ENCODE measurements at regions not wholly inside any gene's neighbourhood (a gene's known extent, or its start where the extent isn't known, plus 50 kb on each side); places are given as distances from the start of the nearest gene placed in this dataset.

DNA sequence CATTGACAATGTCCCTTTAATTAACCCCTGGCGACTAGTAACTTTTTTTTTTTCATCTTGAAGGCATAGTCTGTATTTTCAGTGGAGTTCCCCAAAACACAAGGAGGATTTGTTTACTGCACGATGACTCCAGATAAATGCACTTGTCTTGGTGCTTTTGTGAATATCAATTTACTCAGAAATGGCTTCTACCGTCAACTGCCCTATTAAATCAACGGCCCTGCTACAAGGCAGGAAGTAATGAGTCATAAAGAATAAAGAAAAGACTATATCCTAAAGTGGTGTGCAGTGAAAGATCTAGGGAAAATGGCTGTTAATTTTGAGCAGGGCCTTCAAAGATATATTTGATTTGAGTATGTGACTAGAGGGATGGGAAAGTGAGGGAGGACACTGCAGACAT lies 388.3 kb upstream of the CHD1 start:
- CTCF ChIA-PET = no interaction called here

DNA sequence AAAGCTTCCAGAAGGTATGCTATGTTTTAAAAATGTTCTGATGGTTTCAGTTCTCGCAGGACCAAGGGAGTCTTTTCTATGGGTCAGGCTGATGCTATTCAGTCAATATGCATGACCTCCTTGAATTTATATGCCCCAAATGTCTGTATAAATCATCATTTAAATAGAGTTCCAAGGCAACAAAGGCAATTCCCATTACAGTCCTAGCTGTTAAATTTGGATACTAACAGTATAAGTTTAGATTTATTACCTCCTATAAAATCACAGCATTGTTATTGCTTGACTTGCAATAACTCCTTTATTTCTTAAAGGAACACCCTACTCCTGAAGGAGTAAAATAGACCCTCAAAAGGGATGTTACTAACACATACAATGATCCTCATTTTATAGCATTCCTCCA lies 387.7 kb upstream of the CHD1 start:
- ChIA-PET CTCF (no interaction called here), POLR2A (no interaction called here)
- DNase-seq (ENCODE audit: low read depth, low spot score) = no peak
- H3K4me3 ChIP-seq (ENCODE audit: low read depth, low read length) = no peak overlapping the region
- TF ChIP-seq, protein P1, sequence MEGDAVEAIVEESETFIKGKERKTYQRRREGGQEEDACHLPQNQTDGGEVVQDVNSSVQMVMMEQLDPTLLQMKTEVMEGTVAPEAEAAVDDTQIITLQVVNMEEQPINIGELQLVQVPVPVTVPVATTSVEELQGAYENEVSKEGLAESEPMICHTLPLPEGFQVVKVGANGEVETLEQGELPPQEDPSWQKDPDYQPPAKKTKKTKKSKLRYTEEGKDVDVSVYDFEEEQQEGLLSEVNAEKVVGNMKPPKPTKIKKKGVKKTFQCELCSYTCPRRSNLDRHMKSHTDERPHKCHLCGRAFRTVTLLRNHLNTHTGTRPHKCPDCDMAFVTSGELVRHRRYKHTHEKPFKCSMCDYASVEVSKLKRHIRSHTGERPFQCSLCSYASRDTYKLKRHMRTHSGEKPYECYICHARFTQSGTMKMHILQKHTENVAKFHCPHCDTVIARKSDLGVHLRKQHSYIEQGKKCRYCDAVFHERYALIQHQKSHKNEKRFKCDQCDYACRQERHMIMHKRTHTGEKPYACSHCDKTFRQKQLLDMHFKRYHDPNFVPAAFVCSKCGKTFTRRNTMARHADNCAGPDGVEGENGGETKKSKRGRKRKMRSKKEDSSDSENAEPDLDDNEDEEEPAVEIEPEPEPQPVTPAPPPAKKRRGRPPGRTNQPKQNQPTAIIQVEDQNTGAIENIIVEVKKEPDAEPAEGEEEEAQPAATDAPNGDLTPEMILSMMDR (IDR thresholded peaks at IDR 0.05; ENCODE audit: insufficient read depth, low read length, missing control alignments) = no peak

More for the DNA sequence above, 388.3 kb upstream of the CHD1 start:
- no peak for DNase-seq (ENCODE audit: low read depth, low spot score)
- H3K4me3 ChIP-seq (ENCODE audit: low read depth, low read length) = no peak overlapping the region
- POLR2A ChIA-PET = no interaction called here
- TF ChIP-seq, protein P1 (IDR thresholded peaks at IDR 0.05; ENCODE audit: insufficient read depth, low read length, missing control alignments) = no peak

DNA sequence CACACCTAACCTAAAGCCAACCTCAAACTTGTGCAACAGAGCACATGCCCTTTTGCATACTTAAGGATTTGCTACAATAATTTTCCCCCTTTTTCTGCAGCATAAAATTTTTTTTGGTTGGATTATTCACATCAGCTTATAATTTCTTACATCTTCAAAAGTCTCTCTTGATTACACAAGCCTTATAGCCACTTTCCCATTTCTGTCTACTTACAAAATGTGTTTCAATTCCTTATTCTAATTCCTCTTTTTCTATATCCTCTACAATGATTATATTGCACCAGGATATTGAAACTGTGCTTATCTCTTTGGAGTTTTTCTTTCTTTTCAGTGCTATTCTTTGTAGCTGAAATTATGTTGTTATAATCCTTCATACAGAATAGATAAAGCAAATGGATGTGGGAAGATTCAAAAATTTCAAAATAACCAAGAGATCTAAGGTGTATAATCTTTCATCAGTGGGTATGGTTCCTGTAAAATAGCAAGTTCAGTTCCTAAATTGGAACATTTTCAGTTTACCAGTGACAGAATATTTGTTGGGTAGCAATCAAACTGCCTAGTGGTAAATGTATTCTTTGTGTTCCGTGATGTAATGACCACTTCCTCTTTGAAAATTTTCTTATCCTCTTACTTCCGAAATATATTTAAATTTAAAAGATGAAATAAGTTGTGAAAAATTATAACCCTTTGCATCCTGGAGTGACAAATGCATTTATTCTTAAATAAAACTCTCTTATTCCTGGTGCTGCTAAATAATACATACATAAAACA lies 386.8 kb upstream of the CHD1 start:
- DNase-seq (ENCODE audit: low read depth, low spot score) = no peak
- TF ChIP-seq, protein P1 (IDR thresholded peaks at IDR 0.05; ENCODE audit: insufficient read depth, low read length, missing control alignments) = no peak
- CTCF ChIA-PET = no interaction called here
- H3K4me3 ChIP-seq (ENCODE audit: low read depth, low read length) = no peak overlapping the region
- POLR2A ChIA-PET = no interaction called here

DNA sequence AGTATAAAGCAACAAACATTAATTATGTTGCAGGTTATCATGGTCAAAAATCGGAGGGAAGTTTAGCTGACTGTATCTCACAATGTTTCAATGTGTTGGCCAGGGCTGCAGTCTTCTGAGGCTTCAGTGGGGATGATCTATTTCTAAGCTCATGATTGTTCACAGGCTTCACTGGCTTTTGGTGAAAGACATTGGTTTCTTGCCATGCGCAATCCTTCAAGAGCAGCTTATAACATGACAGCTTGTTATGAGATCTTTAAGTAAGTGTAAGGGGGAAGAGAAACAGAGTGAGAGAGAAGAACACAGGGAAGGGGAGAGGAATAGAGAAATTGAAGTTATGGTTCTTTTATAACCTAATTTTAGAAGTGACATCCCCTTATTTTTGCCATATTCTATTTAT lies 385.9 kb upstream of the CHD1 start:
- ChIA-PET POLR2A (no interaction called here), CTCF (no interaction called here)
- no peak overlapping the region for H3K4me3 ChIP-seq (ENCODE audit: low read depth, low read length)
- TF ChIP-seq, protein P1 (IDR thresholded peaks at IDR 0.05; ENCODE audit: insufficient read depth, low read length, missing control alignments) = no peak
- DNase-seq (ENCODE audit: low read depth, low spot score) = no peak

DNA sequence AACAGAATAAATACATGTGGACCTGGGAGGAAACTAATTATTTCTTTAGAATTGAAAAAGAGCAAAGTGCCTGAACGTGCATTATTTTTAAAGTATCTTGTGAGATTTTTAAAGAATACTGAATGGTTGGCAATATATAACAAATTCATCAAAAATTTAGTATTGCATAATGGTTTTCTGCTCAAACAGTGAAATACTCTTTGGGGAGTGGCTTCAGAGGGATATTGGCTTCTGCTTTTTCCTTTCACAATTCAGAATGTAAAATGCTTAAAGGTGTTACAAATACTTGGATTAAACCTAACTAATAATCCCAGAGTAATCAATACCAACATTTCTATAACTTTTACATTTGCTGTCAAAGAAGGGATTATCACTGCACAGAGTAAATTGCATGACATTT lies 379.3 kb upstream of the CHD1 start:
- TF ChIP-seq, protein P1 (IDR thresholded peaks at IDR 0.05; ENCODE audit: insufficient read depth, low read length, missing control alignments) = no peak
- DNase-seq (ENCODE audit: low read depth, low spot score) = no peak

DNA sequence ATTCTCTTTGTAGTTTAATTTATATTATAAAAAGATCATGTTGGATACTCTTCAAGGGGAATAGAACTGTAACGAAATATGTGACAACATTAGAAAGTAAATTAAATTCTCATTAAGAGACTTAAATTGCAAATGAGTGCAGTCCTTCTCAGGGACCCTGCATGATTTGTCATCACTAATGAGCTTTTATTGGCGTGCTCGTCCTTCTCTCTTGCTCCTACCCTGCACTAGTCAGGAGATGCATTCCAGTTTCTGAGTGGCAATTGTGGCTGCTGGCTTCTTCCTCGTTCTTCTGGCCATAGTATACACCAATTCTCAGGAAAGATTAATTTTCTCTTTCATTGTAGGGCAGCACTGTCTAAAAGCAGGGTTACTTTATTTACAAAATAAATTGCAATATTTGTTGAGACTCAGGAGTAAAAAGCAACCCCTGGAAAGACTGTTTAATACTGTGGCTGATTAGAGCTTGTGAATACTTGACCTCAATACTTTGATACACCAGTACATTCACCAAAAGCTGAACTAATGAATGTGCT lies 376.3 kb upstream of the CHD1 start:
- TF ChIP-seq, protein P1 (IDR thresholded peaks at IDR 0.05; ENCODE audit: insufficient read depth, low read length, missing control alignments) = no peak
- no peak overlapping the region for H3K4me3 ChIP-seq (ENCODE audit: low read depth, low read length)
- POLR2A ChIA-PET = no interaction called here
- no peak for DNase-seq (ENCODE audit: low read depth, low spot score)
- CTCF ChIA-PET = no interaction called here

More for the DNA sequence above, 379.3 kb upstream of the CHD1 start:
- CTCF ChIA-PET = no interaction called here
- no peak overlapping the region for H3K4me3 ChIP-seq (ENCODE audit: low read depth, low read length)
- POLR2A ChIA-PET = no interaction called here

All from AG04449 (cell line).